GM12878 (cell line): ENCODE measurements at regions not wholly inside any gene's neighbourhood (a gene's known extent, or its start where the extent isn't known, plus 50 kb on each side); places are given as distances from the start of the nearest gene placed in this dataset.

Experiments used
- ATAC-seq: fragments of 200-7000 bp; cut with Tn5 transposase; 3 replicates; pipeline ENCODE4 v1.9.1; 2020; ENCODE audit warnings: mild to moderate bottlenecking, moderate library complexity
- BruUV-seq: library from RNA; stranded (reverse); fragments of 400-500 nt; replicated peaks from 2 replicates; lab custom pipeline; 2021; lab: Mats Ljungman, UMichigan
- CTCF ChIA-PET: fragments of 300-600 bp; sonication (Branson Sonifier 250); formaldehyde crosslinking; extraction: SDS; loops from one replicate; lab custom pipeline; 2021; ENCODE audit warnings: inconsistent platforms; lab: Yijun Ruan, JAX
- POLR2A ChIA-PET: fragments of 350-600 bp; formaldehyde crosslinking; extraction: SDS; loops from one replicate; lab custom pipeline; 2021; ENCODE audit warnings: inconsistent platforms; lab: Charles Lee
- RAD21 ChIA-PET: fragments of 300-600 bp; sonication (Branson Sonifier 250); formaldehyde crosslinking; loops from one replicate; lab custom pipeline; 2023; ENCODE audit warnings: antibody characterized with exemption; ENCODE audit not compliant: unreplicated experiment; lab: Charles Lee
- SMC1A ChIA-PET: fragments of 300-600 bp; sonication (Branson Sonifier 250); formaldehyde crosslinking; loops from one replicate; lab custom pipeline; 2023; ENCODE audit not compliant: unreplicated experiment, uncharacterized antibody; lab: Charles Lee
- DNase-seq: peaks from one replicate; pipeline ENCODE4 v3.0.0-alpha.2; 2011; ENCODE audit warnings: low read depth, low spot score
- FAIRE-seq: peaks from 3 replicates; lab custom pipeline; 2011; peaks lifted over from hg19 to GRCh38; lab: Jason Lieb, UNC
- H2AFZ ChIP-seq: 2 replicates; pipeline ENCODE4 v1.6.0; 2011; ENCODE audit warnings: low read depth, low read length, control low read depth; ENCODE audit not compliant: control insufficient read depth
- H3K27ac ChIP-seq: 2 replicates; pipeline ENCODE4 v1.5.1; 2011; ENCODE audit warnings: control low read depth; ENCODE audit not compliant: control insufficient read depth, insufficient read depth
- H3K27me3 ChIP-seq, 2 experiments: replicated peaks in 1 of 2; 2 replicates each; pipeline versions ENCODE4 v1.6.0 to v1.6.1; 2011; ENCODE audit warnings: low read length in 1 of 2; ENCODE audit not compliant: control insufficient read depth in 2 of 2, insufficient read depth in 2 of 2
- H3K36me3 ChIP-seq, 2 experiments: 2 replicates each; pipeline ENCODE4 v1.5.1; 2011; ENCODE audit warnings: low read length in 1 of 2; ENCODE audit not compliant: control insufficient read depth in 2 of 2, insufficient read depth in 2 of 2
- H3K4me1 ChIP-seq: 2 replicates; pipeline ENCODE4 v1.6.1; 2011; ENCODE audit warnings: mild to moderate bottlenecking, low read length, moderate library complexity, mixed read lengths; ENCODE audit not compliant: control insufficient read depth, insufficient read depth
- H3K4me2 ChIP-seq: 2 replicates; pipeline ENCODE4 v1.6.0; 2011; ENCODE audit warnings: control low read depth; ENCODE audit not compliant: control insufficient read depth, insufficient read depth
- H3K4me3 ChIP-seq: fragments of 200-600 bp; sonication (generic); 2 replicates; pipeline ENCODE4 v1.5.1; 2016
- H3K79me2 ChIP-seq: 2 replicates; pipeline ENCODE4 v1.6.0; 2011; ENCODE audit warnings: low read length; ENCODE audit not compliant: control insufficient read depth, insufficient read depth
- H3K9ac ChIP-seq: 2 replicates; pipeline ENCODE4 v1.8.0; 2011; ENCODE audit warnings: low read length, control low read depth, mixed read lengths; ENCODE audit not compliant: control insufficient read depth, insufficient read depth
- H3K9me3 ChIP-seq: replicated peaks from 3 replicates; pipeline ENCODE4 v1.5.1; 2011; ENCODE audit warnings: mild to moderate bottlenecking, low read length; ENCODE audit not compliant: control insufficient read depth, insufficient read depth
- H4K20me1 ChIP-seq: 2 replicates; pipeline ENCODE4 v1.6.0; 2011; ENCODE audit not compliant: control insufficient read depth, insufficient read depth
- CHD2 ChIP-seq: IDR thresholded peaks from 2 replicates; pipeline ENCODE4 v1.6.1; 2011; ENCODE audit warnings: low read depth, low read length, improper control_type of control experiment, borderline replicate concordance
- DPF2 ChIP-seq: fragments of 450-650 bp; IDR thresholded peaks from 2 replicates; pipeline ENCODE4 v1.6.1; 2017; ENCODE audit warnings: mild to moderate bottlenecking
- IKZF2 ChIP-seq, 2 experiments: fragments of 450-650 bp; IDR thresholded peaks; 2 replicates each; pipeline ENCODE4 v1.6.1; 2017; ENCODE audit warnings: mild to moderate bottlenecking in 2 of 2, moderate library complexity in 2 of 2
- SKIL ChIP-seq: fragments of 450-650 bp; IDR thresholded peaks from 2 replicates; pipeline ENCODE4 v1.6.1; 2017; ENCODE audit warnings: mild to moderate bottlenecking, low read depth, inconsistent platforms; ENCODE audit not compliant: poor library complexity, severe bottlenecking
- STAT3 ChIP-seq: IDR thresholded peaks from 2 replicates; pipeline ENCODE4 v1.6.1; 2011; ENCODE audit warnings: low read depth, low read length, improper control_type of control experiment
- TCF12 ChIP-seq: IDR thresholded peaks from 2 replicates; pipeline ENCODE4 v1.6.1; 2011; ENCODE audit warnings: low read depth, mild to moderate bottlenecking, low read length
- WGBS: methylation state at CpG from one replicate; pipeline ENCODE4 v1.1.6; 2016; ENCODE audit warnings: low lambda C conversion rate; ENCODE audit not compliant: insufficient replicate concordance, insufficient coverage; ENCODE audit errors: missing lambda C conversion rate; 5-methylcytosine and 5-hydroxymethylcytosine counted together
- in situ Hi-C: fragments of 300-500 bp; cut with MboI; formaldehyde crosslinking; loops from 9 replicates; pipeline ENCODE4 v1.14.3; 2018; ENCODE audit warnings: mixed read lengths
- intact Hi-C: fragments of 100-400 bp; cut with micrococcal nuclease; formaldehyde crosslinking; loops from one replicate; pipeline ENCODE4 v1.14.2; 2022; ENCODE audit not compliant: unreplicated experiment

- intact Hi-C loops: no loop called here
- no peak for DNase-seq
Observed at GRCh38 chr5:143474616-143475015, 71.1 kb upstream of the NR3C1 start.

More at GRCh38 chr5:143474616-143475015, 71.1 kb upstream of the NR3C1 start:
- in situ Hi-C loops: no loop called here
- Histone ChIP-seq H3K27me3 (no peaks in the 10 kb centered on the region), H3K79me2 (no peaks in the 10 kb centered on the region), H2AFZ (no peak overlapping the region), H3K4me1 (no peaks in the 10 kb centered on the region), H3K4me3 (no peak overlapping the region), H3K9me3 (no peaks in the 10 kb centered on the region), H3K4me2 (no peak overlapping the region), H3K36me3 (no peaks in the 10 kb centered on the region), H4K20me1 (no peaks in the 10 kb centered on the region), H3K9ac (no peak overlapping the region), H3K27ac (no peak overlapping the region)
- FAIRE-seq: no peak
- ChIA-PET SMC1A (no interaction called here), CTCF (no interaction called here), RAD21 (no interaction called here), POLR2A (no interaction called here)
- 84% methylated on average over 3 of the region's 3 CpGs for WGBS
- no peak for TF ChIP-seq IKZF2 (IDR thresholded peaks at IDR 0.05)
- no peak for TF ChIP-seq STAT3
- TF ChIP-seq DPF2: no peak
- no peak for TF ChIP-seq SKIL
- TF ChIP-seq CHD2: no peak
- no peak for TF ChIP-seq TCF12
- no peak for ATAC-seq
- BruUV-seq: no TSS peak
